Putamen (tissue), 1 donor: ENCODE measurements at regions not wholly inside any gene's neighbourhood (a gene's known extent, or its start where the extent isn't known, plus 50 kb on each side); places are given as distances from the start of the nearest gene placed in this dataset.
"Not testable (repeated sequence)": the region's sequence is repeated elsewhere in the genome, so short reads cannot be mapped to it uniquely, and the experiment has no call there.

Experiments
- DNase-seq: peaks from one replicate; pipeline ENCODE4 v3.0.0-alpha.2; 2016; ENCODE audit warnings: low spot score

GRCh38 chr4:64216741-64217140, 192.5 kb downstream of the TECRL start:
- DNase-seq, result no peak

- DNase-seq, result no peak
Measured at GRCh38 chr4:64205376-64205775, 203.9 kb downstream of the TECRL start.

GRCh38 chr4:64200001-64200555, 209.2 kb downstream of the TECRL start:
- DNase-seq, result no peak

- no peak for DNase-seq
Measured at GRCh38 chr4:64195582-64195981, 213.7 kb downstream of the TECRL start.

GRCh38 chr4:64192731-64193412, 216.4 kb downstream of the TECRL start:
- DNase-seq, result no peak

- DNase-seq, result no peak
Measured at GRCh38 chr4:64174247-64174882, 234.9 kb downstream of the TECRL start.

GRCh38 chr4:64166365-64166764, 242.9 kb downstream of the TECRL start:
- DNase-seq, result no peak

- peak; percentile 69 for DNase-seq
Measured at GRCh38 chr4:64158648-64159326, 250.5 kb downstream of the TECRL start.

- DNase-seq, result no peak
Measured at GRCh38 chr4:64157397-64157796, 251.9 kb downstream of the TECRL start.

GRCh38 chr4:64156253-64156652, 253.0 kb downstream of the TECRL start:
- no peak for DNase-seq

- DNase-seq, result no peak
Measured at GRCh38 chr4:64146030-64146429, 263.2 kb downstream of the TECRL start.

GRCh38 chr4:64144994-64145393, 264.3 kb downstream of the TECRL start:
- no peak for DNase-seq

- no peak for DNase-seq
Measured at GRCh38 chr4:64130907-64131306, 278.3 kb downstream of the TECRL start.

- no peak for DNase-seq
Measured at GRCh38 chr4:64125354-64125753, 283.9 kb downstream of the TECRL start.

GRCh38 chr4:64121803-64122202, 287.4 kb downstream of the TECRL start:
- DNase-seq, result no peak

- no peak for DNase-seq
Measured at GRCh38 chr4:64105903-64106302, 303.3 kb downstream of the TECRL start.

GRCh38 chr4:64095398-64095797, 313.9 kb downstream of the TECRL start:
- no peak for DNase-seq

GRCh38 chr4:64079316-64079715, 329.9 kb downstream of the TECRL start:
- no peak for DNase-seq

GRCh38 chr4:64068096-64068495, 341.2 kb downstream of the TECRL start:
- no peak for DNase-seq

GRCh38 chr4:64062991-64063390, 346.3 kb downstream of the TECRL start:
- DNase-seq, result no peak

GRCh38 chr4:64037033-64037432, 372.2 kb downstream of the TECRL start:
- not testable (repeated sequence) for DNase-seq

- no peak for DNase-seq
Measured at GRCh38 chr4:64022560-64022959, 386.7 kb downstream of the TECRL start.

- no peak for DNase-seq
Measured at GRCh38 chr4:64016893-64017292, 392.4 kb downstream of the TECRL start.
